ENCODE measurements at regions not wholly inside any gene's neighbourhood (a gene's known extent, or its start where the extent isn't known, plus 50 kb on each side); places are given as distances from the start of the nearest gene placed in this dataset.
"Not testable (repeated sequence)": the region's sequence is repeated elsewhere in the genome, so short reads cannot be mapped to it uniquely, and the experiment has no call there.

- no peak for DNase-seq
Measured at GRCh38 chr1:14142397-14143100, 442.6 kb downstream of the PRDM2 start.

- DNase-seq, result no peak
Measured at GRCh38 chr1:14143777-14144176, 443.8 kb downstream of the PRDM2 start.

- no peak for DNase-seq
Measured at GRCh38 chr1:14148526-14148925, 448.5 kb downstream of the PRDM2 start.

GRCh38 chr1:14149431-14149830 lies 449.1 kb upstream of the KAZN start:
- DNase-seq, result no peak

GRCh38 chr1:14156543-14156942 lies 441.9 kb upstream of the KAZN start:
- no peak for DNase-seq

GRCh38 chr1:14160781-14161180 lies 437.7 kb upstream of the KAZN start:
- DNase-seq, result no peak

- DNase-seq, result no peak
Measured at GRCh38 chr1:14163246-14163645, 435.2 kb upstream of the KAZN start.

- no peak for DNase-seq
Measured at GRCh38 chr1:14165371-14165801, 433.1 kb upstream of the KAZN start.

- DNase-seq, result no peak
Measured at GRCh38 chr1:14167884-14168283, 430.6 kb upstream of the KAZN start.

GRCh38 chr1:14168326-14169063 lies 430.0 kb upstream of the KAZN start:
- DNase-seq, result no peak

- no peak for DNase-seq
Measured at GRCh38 chr1:14173598-14173997, 424.9 kb upstream of the KAZN start.

- DNase-seq, result not testable (repeated sequence)
Measured at GRCh38 chr1:14177866-14178265, 420.6 kb upstream of the KAZN start.

GRCh38 chr1:14180738-14181137 lies 417.7 kb upstream of the KAZN start:
- DNase-seq, result no peak

GRCh38 chr1:14181191-14181795 lies 417.2 kb upstream of the KAZN start:
- no peak for DNase-seq

- no peak for DNase-seq
Measured at GRCh38 chr1:14182856-14183255, 415.6 kb upstream of the KAZN start.

- no peak for DNase-seq
Measured at GRCh38 chr1:14183329-14183728, 415.2 kb upstream of the KAZN start.

GRCh38 chr1:14184454-14184853 lies 414.0 kb upstream of the KAZN start:
- DNase-seq, result no peak

GRCh38 chr1:14189381-14189780 lies 409.1 kb upstream of the KAZN start:
- DNase-seq, result no peak

GRCh38 chr1:14190508-14190907 lies 408.0 kb upstream of the KAZN start:
- DNase-seq, result no peak

- no peak for DNase-seq
Measured at GRCh38 chr1:14194511-14194910, 404.0 kb upstream of the KAZN start.

- DNase-seq, result no peak
Measured at GRCh38 chr1:14205066-14205465, 393.4 kb upstream of the KAZN start.

GRCh38 chr1:14215151-14215550 lies 383.3 kb upstream of the KAZN start:
- no peak for DNase-seq

- no peak for DNase-seq
Measured at GRCh38 chr1:14217384-14217783, 381.1 kb upstream of the KAZN start.

- DNase-seq, result no peak
Measured at GRCh38 chr1:14220324-14220723, 378.2 kb upstream of the KAZN start.
